HG03135 (cell line): ENCODE measurements at regions not wholly inside any gene's neighbourhood (a gene's known extent, or its start where the extent isn't known, plus 50 kb on each side); places are given as distances from the start of the nearest gene placed in this dataset.

Source experiments
- ATAC-seq: cut with Tn5 transposase; IDR thresholded peaks from one replicate; pipeline ENCODE4 v1.9.1; 2021; ENCODE audit warnings: mild to moderate bottlenecking, moderate library complexity; ENCODE audit not compliant: unreplicated experiment

DNA sequence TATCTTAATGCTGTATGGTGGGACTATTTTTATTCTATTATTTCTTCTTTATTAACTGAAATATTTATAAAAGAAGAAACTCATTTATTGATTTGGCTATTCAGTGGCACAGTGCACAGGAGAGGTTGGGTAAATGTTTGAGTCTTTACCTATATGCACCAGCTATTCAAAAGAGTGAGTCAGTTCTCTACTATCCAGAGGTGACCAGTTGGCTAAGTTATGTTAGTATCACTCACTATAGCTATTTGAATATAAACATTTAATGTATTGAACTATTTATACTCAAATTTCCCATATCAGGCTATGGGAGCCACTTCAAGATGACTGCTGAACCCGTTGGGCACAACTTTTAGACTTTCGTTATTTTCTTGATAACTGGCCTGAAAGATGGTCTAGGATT, 106.1 kb upstream of the VEGFC start:
- no peak for ATAC-seq

DNA sequence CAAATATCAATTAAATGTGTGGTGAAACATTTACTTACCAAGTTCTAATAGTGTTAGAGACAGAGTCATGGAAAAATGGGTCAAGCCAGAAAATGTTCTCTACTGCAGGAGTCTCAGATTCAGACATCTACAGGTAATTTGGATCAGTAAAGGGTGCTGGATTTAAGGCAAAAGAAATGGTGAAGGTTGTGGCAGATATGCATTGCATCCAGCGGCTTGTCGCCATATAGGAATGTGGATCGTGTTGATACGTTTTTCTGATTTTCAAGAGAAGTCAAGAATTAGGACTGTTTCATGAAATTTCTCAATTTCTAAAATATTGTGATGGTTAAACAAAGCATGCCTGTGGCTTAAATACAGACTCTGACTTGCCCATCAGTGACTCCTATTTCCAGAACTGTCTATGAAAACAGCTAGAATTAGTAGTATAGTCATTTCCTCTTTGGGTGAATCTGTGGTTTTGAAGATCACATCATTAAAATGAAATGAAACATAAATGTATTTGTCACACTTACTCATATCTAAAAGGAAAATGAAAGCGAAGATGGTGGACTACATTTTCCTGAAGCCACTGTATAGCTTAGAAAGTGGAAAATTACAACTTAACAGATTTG, 110.1 kb upstream of the VEGFC start:
- ATAC-seq, result peak; percentile 97

DNA sequence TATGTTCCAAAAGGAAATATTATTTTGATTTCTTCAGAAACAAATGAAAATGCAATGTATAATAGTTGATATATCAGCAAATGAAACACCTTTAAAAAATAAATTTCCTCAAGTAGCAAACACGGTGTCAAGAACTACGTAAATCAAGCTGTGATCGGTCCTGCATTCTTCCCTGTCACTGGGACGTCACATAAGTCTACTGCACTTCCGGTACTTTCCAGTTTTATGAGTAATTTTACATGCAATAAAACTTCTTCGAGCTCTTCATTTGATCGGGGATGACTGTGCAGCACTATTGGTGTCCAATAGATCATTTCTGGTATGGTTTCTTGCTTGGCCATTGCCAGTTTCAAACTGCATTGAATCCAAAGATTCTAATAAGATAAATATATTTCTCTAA, 114.0 kb upstream of the VEGFC start:
- ATAC-seq, result no peak

DNA sequence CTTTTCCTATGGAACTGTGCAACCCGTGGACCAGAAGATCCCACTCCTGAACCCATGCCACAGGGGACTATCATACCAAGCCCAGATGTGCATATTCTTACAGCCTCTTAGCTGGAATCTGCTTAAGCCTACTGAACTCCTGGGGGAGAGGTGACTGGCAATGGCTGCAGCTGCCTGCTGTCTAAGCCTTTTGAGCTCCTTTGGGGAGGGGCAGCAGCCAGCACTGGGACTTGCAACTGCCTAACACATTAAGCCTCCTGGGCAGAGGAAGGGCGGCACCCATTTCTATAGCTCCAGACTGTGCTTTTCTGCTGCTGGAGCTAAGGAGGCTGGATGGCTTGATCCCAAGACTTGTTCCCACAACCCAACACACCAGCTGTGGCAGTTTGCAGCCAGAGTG, 117.9 kb upstream of the VEGFC start:
- ATAC-seq, result no peak

DNA sequence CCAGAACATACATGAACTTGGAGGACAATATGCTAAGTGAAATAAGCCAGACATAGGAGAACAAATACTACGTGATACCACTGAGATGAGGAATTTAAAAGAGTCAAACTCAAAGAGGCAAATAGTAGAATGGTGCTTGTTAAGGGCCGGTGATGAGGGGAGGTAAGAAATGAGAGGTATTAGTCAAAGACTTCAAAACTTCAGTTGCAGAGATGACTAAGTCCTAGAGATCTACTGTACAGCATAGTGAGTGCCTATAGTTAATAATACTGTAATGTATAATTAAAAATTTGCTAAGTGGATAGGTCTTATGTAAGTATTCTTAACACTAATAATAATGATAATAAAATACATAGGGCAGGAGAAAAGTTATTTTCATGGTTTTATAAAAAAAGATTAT, 126.9 kb upstream of the VEGFC start:
- no peak for ATAC-seq

DNA sequence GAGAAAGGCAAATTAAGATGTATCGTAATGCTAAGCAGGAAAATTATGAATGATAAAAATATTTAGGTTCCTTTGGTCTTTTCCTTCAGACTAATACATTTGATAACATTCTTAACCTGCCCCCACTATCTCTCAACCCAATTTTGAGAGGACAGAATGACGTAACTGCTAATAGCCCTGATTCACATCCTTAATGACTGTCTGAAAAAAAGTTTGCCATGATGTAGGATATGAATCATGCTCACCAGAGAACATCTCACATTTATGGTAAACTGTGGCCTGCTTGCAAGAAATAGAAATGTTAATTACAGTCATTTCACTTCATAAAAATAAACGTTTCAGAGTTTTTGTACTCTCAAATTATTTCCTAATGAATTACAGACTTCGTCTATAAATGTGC, 128.0 kb upstream of the VEGFC start:
- ATAC-seq, result no peak

DNA sequence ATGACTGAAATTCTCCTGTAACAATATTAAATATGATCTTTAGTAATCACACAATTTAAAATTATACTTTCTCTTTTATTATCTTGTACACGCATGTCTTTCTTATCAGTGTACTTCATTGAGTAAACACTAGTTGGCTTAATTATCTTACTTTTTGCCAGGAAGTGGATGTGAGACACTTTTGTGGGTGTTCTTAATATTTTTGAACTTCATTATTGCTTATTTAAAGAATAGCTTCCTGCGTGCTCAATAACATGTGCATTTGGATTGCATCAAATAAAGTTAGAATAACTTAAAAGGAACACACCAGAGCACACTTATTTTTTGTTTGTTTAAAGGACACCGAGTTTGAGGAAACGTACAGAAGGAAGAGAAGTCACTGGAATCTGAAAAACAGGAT, 128.5 kb upstream of the VEGFC start:
- no peak for ATAC-seq

DNA sequence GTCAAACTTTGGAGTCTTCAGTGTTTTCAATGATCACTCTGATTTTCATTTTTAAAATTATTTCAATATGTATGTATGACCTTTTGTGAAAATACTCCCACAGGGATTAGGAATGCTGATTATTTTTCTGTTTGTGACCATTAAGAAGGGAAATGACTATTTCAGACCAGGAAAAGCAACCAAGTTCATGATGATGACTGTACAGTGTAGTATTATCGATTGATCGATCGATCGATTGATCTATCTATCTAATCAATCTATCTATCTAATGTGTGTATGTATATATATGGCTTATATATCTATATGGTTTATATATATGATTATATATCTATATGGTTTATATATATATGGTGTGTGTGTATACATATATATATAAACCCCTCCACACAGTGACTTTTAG, 131.5 kb upstream of the VEGFC start:
- ATAC-seq, result no peak

DNA sequence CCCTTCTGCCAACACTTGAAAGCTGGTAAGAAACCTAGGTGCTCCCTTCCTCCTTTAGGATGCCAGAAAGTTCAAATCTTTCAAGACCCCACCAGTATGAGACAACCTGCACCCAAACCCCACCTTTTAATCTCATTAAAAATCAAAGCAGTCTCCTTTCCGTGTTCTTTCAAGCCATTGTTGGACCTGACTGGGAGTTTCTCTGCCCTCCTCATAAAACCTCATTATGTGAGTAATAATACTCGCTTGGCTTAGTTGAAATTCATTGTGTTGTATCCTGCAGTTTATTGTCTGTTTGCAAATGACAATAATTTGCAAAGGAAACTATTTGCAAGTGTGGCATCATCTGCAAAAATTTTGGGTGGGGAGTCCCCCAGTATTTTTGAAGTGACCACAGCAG, 133.2 kb upstream of the VEGFC start:
- no peak for ATAC-seq

DNA sequence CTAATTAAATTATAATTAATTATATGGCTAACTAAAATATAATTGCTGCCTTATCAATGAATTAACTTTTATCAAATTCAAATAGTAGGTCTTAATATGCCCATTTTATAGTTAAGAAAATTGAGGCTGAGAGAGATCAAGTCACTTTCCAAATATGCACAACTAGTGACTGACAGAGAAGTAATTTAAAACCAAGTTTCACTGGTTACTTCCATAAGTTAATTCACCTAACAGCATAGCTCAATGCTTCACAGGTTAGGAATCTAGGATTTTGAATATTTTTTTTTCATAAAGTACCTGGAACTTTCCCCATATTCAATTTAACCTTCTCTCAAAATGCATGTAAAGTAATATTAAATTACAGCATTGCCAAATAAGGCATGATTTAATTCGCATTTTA, 134.4 kb upstream of the VEGFC start:
- no peak for ATAC-seq

DNA sequence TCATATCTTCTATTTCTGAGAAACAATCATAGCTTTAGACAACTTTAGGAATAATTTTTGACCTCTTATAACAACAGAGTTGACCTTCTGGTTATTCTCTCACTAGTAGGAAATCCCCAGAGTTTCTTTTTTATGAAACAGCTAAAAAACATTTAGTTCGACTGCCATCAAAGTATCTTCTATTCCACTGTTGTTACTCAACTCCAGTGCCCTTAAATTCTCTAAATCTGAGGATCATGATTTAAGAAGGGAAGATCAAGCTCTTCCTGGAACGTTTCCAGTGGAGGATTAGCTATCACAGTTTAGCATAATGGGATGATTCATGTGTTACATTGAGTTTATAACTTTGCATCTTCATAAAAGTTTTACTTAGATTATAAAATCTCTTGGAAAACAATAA, 134.9 kb upstream of the VEGFC start:
- ATAC-seq, result no peak

DNA sequence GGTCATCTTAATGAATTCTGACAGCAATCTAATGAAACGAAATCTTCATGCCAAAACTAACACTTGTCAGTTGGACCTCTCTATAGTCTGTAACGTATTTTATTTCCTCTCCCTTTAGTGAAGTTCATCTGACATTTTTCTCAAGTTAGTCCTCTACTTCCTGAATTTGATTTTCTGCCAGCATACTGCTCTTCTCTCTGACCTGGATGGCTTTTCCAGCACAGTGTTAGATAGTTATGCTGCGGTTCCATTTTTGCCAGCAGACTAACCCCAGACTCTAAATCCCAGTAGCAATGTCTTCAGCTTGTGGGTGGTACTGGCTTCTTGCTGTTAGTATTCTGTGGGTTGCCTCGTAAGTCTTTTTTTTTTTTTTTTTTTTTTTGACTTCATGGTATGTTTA, 146.7 kb upstream of the VEGFC start:
- no peak for ATAC-seq

DNA sequence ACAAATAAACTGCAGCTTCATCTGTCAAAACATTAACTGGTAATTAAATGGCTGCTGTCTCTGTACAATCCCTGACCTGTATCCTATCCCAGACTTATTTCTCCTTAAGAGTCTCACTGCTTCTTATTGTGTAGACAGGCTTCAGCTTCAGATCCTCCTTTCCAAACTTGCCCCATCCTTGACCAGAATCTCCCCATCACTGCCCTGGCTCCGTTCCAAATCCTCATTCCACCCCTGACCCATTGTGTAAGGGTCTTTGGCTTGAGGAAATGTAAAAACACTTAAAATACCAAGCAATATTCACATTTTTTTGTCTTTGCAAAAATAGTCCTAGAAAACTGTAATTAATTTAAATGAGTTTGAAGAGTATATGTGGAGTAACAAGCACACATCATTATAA, 152.6 kb upstream of the VEGFC start:
- no peak for ATAC-seq

DNA sequence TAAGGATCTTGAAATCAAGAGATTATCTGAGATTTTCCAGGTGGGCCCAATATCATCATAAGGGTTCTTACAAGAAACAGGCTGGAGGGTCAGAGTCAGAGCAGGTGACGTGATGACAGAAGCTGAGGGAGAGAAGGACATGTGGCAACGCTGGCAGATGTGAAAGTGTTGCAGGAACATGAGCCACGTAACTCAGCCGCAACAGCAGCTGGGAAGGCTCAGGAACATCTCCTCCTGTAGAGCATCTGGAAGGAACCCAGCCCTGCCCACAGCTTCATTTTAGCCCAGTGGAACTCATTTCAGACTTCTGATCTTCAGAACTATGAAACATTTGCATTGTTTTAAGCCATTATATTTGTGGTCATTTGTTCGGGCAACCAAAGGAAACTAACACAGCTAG, 156.3 kb upstream of the VEGFC start:
- ATAC-seq, result no peak

DNA sequence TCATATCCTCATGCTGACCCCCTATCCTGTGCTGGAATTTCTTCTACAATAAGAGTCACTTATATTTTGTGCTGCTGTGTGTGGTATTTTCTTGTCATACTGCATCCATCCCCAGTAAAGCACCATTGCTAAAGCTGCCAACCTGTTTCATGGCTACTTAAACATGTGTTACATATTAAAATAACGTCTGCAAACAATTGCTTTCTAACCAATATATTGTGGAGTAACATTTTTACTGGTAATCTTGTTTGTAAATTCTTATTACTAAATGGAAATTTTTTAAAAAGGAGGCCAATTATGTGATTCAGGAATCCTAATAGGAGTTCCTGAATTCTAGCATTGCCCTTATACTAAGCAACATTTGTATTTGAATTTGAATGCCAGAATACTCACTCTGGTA, 160.3 kb upstream of the VEGFC start:
- ATAC-seq, result no peak

DNA sequence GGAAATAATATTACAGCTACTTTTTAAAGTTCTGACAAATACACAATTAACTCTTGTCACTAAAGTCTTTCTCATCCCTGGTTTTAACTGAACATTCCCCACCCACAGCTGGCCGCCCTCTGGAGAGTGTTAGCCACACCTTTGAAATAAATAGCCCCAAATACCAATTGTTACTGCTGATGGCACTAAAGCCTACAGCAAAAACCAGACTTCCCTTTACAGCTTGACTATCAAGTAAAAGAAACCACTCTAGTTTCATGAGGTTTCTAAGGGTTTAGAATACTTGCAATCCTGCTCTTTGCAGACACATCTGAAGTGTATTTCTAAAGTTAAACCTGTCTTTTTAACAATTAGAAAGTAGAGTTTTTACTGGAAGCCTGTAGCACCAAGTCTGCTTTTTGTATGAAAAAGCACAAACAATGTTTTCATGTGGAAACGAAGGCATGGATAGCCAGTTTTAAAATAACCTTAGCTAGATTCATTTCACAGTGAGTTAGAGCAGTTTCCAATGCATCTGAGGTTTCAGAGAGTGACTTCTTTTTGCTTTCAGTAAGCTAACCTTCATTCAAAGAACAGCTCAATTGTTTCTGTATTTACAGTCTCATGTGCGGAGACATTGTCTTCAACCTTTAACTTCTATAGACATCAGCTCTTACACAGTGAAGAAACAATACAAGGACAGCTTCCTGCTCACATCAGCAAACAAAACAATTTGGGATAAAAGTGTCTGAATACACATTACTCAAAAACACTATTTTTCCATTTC, 164.8 kb upstream of the VEGFC start:
- ATAC-seq, result no peak

DNA sequence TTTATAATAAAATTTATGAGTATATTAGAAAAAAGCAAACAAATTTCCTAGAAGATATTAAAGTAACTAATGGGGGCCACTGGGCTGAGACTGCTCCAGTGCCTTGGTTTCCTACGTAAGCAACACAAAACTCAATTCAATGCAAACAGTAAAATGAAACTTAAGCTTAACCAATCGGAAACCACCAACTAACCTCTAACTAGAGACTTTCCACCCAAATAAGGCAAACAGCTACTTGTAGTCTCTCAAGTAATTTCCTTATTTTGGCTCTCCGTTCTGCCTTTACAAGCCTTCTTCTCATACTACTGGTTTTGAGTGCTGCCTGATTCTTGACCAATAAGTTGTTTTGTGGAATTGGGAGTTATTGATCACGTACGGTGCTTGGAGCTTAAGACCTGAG, 167.3 kb upstream of the VEGFC start:
- no peak for ATAC-seq

DNA sequence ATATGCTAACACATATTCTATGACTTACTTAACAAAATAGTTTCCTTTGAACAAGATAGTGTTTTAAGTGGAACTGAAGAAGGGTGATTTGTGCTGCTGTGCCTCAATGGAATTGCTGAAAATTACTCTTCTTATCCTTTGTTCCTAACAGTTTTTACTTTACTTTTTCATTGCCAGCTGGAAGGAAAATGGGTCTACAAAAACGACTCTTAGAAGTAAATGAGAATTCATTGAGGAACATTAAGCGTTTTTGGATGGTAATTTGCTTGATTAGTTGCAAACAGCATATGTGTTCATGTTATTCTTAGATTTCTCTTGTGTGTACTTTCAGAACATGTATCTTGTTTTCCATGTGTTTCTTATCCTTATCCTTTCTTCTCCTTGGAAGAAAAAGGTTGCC, 170.4 kb upstream of the VEGFC start:
- no peak for ATAC-seq

DNA sequence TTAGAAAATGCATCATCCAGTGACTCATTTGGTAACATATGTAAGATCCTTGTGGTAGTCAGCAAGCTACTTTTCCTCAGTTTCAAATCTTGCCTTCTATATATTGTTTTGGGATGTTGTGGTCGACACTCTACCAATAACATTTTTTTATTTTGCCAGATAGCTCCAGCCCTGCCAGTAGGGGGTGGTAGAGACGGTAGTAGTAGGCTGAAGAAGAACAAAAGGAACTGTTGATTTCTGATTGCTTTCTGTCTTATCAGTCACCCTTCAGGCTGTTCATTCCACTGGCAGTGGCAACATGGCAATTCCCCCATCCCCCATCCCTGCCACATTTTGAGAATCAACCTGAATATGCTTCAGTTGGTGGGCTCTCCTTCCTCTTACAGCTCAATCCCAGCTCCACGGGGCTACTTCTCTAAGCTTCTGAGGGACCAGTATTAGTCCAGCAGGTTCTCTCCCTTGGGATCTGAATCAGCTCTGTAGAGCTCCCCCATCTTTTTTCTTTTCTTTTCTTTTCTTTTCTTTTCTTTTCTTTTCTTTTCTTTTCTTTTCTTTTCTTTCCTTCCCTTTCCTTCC, 171.5 kb upstream of the VEGFC start:
- ATAC-seq, result no peak

DNA sequence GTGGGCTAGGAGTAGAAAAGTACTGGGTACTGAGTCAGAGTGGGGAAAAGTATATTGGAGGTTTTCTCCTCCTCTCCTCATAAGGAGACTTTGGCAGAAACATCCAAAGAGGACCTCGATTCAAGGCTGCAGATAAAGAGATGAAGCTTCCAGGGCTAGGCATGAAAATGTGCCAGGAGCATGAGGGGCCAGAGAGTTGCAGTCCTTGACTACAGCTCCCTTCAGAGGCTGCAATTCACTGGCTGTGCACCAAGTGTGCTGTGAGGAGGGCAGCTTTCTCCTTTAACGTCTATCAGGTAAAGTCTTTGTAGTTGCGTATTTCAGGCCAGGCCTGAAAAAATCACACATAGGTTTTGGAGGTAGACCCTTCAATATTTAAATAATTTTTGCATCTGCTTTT, 174.9 kb upstream of the VEGFC start:
- no peak for ATAC-seq

DNA sequence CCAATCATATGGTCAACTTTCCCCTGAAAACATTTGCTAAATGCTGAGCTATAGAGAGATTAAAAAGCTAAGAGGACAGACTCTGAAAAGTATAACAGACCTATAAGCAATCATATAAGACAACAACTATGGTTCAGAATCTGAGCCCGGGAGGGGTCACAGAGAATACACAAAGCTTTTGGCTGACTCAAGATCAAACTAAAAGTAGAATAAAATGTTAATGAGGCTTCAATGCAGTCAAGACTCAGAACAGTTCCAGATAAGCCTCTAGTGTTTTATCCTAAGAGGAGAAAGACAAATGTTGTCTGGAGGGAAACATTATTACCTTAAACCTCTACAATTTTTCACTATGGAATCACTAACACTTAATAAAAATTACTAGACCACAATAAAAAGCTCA, 175.4 kb upstream of the VEGFC start:
- ATAC-seq, result no peak

DNA sequence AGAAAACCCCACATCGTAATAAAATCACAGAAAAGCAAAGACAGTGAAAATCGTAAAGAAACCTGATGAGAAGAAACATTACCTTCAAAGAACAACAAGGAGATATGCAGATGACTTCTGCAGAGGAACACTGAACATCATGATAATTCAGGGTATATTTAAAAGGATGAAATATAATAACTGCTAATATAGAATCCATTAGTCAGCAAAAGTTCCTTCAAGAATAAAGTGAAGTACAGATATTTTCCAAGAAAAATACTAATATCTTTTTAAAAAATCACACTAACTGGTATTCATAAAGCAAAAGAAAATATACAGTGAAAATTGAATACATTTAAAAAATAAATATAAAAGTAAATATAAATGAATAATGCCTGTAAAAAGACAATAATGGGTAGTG, 176.3 kb upstream of the VEGFC start:
- ATAC-seq, result no peak

DNA sequence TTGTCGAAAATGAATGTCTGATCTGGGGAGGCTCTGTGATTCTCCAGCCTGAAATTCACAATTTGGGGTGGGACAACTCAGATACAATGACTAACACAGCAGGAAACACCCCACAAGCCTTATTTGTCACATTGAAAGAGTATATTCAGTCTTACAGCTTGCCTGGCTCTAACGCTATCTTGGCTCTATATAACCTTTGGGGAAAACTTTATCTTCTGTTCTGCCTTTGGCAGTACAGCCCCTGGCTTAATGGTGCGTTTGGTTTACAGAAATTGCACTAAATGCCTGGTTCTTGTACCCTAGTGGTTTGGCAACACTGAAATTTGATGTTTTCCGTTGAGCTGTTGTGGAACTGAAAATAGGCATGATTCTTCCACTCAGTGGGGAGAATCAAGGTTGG, 178.1 kb upstream of the VEGFC start:
- no peak for ATAC-seq
